Left lung (tissue), 4 donors: ENCODE measurements at regions not wholly inside any gene's neighbourhood (a gene's known extent, or its start where the extent isn't known, plus 50 kb on each side); places are given as distances from the start of the nearest gene placed in this dataset.
A peak's percentile ranks its signal among the peaks of the same experiment; 100 is the strongest.

Experiments
- ATAC-seq: fragments of 200-7000 bp; cut with Tn5 transposase; one replicate; pipeline ENCODE4 v1.9.1; 2020; ENCODE audit warnings: moderate library complexity
- DNase-seq, 4 donors: peaks; one replicate each; pipeline ENCODE4 v3.0.0-alpha.2; 2013 to 2020
- H3K27ac ChIP-seq, 2 donors: fragments of 200-600 bp; sonication (generic) in 1 of 2; one replicate each; pipeline versions ENCODE4 v1.5.0 to v1.8.0; 2020 to 2021
- H3K27me3 ChIP-seq, 2 donors: fragments of 200-600 bp; sonication (generic) in 1 of 2; one replicate each; pipeline versions ENCODE4 v1.5.0 to v1.8.0; 2020 to 2021
- H3K36me3 ChIP-seq, 2 donors: fragments of 200-600 bp; sonication (generic) in 1 of 2; one replicate each; pipeline versions ENCODE4 v1.5.0 to v1.8.0; 2020 to 2021
- H3K4me1 ChIP-seq, 2 donors: fragments of 200-600 bp; one replicate each; pipeline ENCODE4 v1.8.0; 2021
- H3K4me3 ChIP-seq, 2 donors: fragments of 200-600 bp; sonication (generic) in 1 of 2; one replicate each; pipeline versions ENCODE4 v1.5.0 to v1.8.0; 2020 to 2021; ENCODE audit warnings: mild to moderate bottlenecking in 1 of 2
- H3K9me3 ChIP-seq, 2 donors: fragments of 200-600 bp; sonication (generic) in 1 of 2; one replicate each; pipeline versions ENCODE4 v1.5.0 to v1.8.0; 2020 to 2021
- intact Hi-C, 2 donors: fragments of 100-400 bp; cut with DNase I; formaldehyde crosslinking; loops; one replicate each; pipeline versions ENCODE4 v1.11.2 to v1.14.2; 2022
- TF ChIP-seq, protein P1 (sequence below), 2 donors: fragments of 200-600 bp; sonication (generic) in 1 of 2; IDR thresholded peaks; one replicate each; pipeline versions ENCODE4 v1.5.0 to v1.8.0; 2021; ENCODE audit warnings: antibody characterized with exemption in 2 of 2
- donor health status: DM: no; HTN: yes; CAD: no.
- donor health status: DM: no; HTN: no; CAD: no.

DNA sequence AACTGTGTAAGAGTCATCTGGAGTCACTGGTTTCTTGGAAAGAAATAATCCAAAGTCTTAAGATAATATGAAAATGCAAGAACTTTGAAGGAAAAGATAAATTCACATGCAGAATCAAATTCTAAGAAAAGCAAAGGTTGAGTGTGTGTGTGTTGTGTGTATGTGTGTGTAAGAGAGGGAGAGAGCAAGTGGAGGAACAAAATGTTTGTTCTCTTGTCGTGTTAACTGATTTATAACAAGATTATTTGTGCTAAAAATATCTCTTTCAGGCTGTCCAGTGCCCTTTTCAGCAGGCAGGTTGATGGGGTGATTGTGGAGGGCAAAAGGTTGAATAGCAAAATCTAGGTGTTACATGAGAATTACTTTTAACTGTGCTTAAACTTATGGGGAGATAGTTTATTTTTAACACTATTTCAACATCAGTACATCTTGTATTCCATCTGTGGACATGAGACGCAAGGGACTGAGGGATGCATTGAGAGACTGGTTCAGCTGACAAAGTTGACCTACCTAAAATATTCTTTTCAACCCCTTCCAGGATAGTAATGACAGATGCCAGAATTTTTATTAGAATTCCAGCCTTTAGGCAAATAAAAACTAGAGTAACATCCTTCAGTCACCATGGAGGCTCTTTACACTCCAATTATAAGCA is 342.4 kb upstream of the CD180 start:
- no peaks in the 10 kb centered on the region for H3K36me3 ChIP-seq
- no peak for ATAC-seq
- TF ChIP-seq, protein P1, sequence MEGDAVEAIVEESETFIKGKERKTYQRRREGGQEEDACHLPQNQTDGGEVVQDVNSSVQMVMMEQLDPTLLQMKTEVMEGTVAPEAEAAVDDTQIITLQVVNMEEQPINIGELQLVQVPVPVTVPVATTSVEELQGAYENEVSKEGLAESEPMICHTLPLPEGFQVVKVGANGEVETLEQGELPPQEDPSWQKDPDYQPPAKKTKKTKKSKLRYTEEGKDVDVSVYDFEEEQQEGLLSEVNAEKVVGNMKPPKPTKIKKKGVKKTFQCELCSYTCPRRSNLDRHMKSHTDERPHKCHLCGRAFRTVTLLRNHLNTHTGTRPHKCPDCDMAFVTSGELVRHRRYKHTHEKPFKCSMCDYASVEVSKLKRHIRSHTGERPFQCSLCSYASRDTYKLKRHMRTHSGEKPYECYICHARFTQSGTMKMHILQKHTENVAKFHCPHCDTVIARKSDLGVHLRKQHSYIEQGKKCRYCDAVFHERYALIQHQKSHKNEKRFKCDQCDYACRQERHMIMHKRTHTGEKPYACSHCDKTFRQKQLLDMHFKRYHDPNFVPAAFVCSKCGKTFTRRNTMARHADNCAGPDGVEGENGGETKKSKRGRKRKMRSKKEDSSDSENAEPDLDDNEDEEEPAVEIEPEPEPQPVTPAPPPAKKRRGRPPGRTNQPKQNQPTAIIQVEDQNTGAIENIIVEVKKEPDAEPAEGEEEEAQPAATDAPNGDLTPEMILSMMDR (IDR thresholded peaks at IDR 0.05): no peak
- no peak for DNase-seq
- H3K27me3 ChIP-seq: no peaks in the 10 kb centered on the region
- no peaks in the 10 kb centered on the region for H3K9me3 ChIP-seq
- no peak overlapping the region for H3K4me3 ChIP-seq
- H3K4me1 ChIP-seq: peaks cover 0 to 7% of the 10 kb centered on the region in 2 donors
- intact Hi-C loops: no loop called here
- H3K27ac ChIP-seq: no peak overlapping the region

DNA sequence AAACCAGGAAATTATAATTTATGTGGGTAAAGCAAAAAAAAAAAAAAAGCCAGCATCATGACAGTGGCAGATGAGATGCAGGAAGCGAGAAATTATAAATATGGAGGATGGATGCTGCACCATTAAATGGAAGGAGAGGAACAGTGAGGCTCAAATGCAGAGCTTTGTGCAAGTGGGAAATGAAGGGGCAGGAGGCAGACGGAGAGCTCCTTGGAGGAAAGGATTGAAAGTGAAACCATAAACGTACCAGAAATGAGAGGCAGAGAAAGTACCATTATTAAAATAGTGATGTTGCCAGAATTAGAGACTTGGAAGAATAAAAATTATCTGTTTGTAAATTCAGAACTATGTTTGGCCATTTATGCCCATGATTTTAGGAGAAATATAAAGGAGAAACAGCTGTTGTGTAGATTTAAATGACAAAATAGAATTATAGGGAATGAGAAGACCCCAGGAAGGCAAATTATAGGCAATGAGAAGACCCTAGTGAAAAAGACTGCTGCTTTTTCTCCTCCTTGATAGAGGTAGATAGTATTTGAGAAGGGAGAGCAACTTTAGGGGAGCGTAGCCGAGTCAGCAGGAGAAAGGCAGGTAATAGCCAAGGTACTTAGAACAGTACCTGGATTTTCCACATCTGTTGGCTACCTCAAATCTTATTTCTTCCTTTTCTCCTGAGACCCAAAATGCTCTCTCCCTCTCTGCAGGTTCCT is 341.0 kb upstream of the CD180 start:
- Histone ChIP-seq H3K4me1 (peaks cover 0 to 7% of the 10 kb centered on the region in 2 donors), H3K27me3 (no peaks in the 10 kb centered on the region), H3K36me3 (no peaks in the 10 kb centered on the region), H3K9me3 (no peaks in the 10 kb centered on the region), H3K4me3 (peak overlapping the region in 1 of 2 donors; percentile 13), H3K27ac (peak overlapping the region; percentile 4 to 41)
- ATAC-seq (peak; percentile 91), DNase-seq (no peak)
- TF ChIP-seq, protein P1 (IDR thresholded peaks at IDR 0.05): no peak
- intact Hi-C loops: no loop called here

DNA sequence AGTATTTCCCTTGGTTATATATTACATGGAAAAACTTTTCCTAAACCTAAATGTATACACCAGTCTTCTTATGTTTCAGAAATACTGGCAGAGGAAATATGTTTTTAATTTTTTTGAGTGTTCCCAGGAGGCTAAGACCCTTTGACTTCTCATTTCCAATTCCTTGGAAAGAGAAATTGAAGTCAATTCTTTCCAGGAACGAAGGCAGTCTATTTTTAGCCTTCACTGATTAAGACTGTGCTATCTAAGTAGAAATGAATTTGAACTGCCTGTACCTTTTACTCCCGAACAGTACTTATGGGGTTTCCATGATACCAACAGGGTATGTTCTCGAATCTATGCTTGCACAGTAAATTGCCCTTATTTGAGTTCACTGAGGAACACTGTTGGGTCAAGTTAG is 340.3 kb upstream of the CD180 start:
- intact Hi-C loops: no loop called here
- Histone ChIP-seq H3K9me3 (no peaks in the 10 kb centered on the region), H3K27ac (no peak overlapping the region), H3K27me3 (no peaks in the 10 kb centered on the region), H3K4me3 (no peak overlapping the region), H3K36me3 (no peaks in the 10 kb centered on the region), H3K4me1 (peaks cover 0 to 7% of the 10 kb centered on the region in 2 donors)
- DNase-seq: no peak
- TF ChIP-seq, protein P1 (IDR thresholded peaks at IDR 0.05): no peak
- ATAC-seq: peak; percentile 73

DNA sequence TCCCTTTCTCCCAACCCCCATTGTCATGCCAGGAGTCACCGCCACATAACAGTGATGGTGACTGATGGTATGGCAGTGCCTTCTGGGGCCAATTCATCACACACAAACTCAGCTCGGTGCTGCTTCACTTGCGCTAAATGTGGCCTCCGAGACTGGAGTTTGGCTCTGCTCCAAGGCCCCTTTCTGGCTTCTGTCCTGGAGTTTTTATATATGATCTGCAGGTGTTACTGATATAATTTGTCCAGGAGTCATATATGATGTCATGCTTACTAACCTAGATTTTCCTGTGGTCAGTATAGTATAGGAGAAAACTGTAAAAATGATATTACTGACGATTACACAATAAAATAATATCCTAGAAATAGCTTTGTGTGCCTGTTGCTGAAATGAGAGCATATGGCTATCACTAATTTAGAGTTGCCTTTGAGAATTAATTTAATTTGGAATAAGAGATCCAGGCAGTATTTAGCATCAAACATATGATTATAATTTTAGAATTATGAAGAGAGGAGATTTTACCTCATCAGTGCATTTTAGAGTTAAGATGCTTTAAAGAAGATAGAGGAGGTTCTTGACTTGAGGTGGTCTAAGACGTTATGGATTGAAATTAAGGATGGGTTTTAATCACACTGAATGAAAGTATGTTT is 334.1 kb upstream of the CD180 start:
- Histone ChIP-seq H3K27ac (no peak overlapping the region), H3K9me3 (peaks cover 0 to 11% of the 10 kb centered on the region in 2 donors), H3K27me3 (no peaks in the 10 kb centered on the region), H3K4me1 (no peaks in the 10 kb centered on the region), H3K36me3 (no peaks in the 10 kb centered on the region), H3K4me3 (no peak overlapping the region)
- ATAC-seq (no peak), DNase-seq (no peak)
- TF ChIP-seq, protein P1 (IDR thresholded peaks at IDR 0.05): no peak
- intact Hi-C loops: no loop called here

DNA sequence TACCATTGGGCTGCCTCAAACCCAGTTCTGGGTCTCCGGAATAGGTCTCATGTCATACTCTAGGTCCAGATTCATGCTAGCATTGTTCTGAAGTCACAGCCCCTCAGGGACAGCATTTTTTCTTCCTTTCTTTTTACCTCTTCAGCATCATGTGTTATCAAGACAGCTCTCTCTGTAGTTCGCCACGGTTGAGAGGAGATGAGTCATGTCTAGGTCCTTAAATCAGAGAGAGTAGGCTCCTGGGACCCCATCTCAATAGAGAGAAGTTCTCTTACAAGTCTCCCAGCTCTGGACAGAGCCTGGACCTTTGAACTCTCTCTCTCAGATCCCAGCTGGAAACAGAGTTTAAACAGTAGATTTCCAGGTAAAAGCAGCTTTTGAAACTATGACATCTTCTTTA is 332.4 kb upstream of the CD180 start:
- TF ChIP-seq, protein P1 (IDR thresholded peaks at IDR 0.05): no peak
- intact Hi-C loops: no loop called here
- H3K27ac ChIP-seq: no peak overlapping the region
- H3K36me3 ChIP-seq: no peaks in the 10 kb centered on the region
- H3K4me1 ChIP-seq: no peaks in the 10 kb centered on the region
- DNase-seq (no peak), ATAC-seq (no peak)
- no peaks in the 10 kb centered on the region for H3K27me3 ChIP-seq
- H3K9me3 ChIP-seq: peaks cover 0 to 11% of the 10 kb centered on the region in 2 donors
- H3K4me3 ChIP-seq: no peak overlapping the region
